Ramos (cell line): ENCODE measurements at regions not wholly inside any gene's neighbourhood (a gene's known extent, or its start where the extent isn't known, plus 50 kb on each side); places are given as distances from the start of the nearest gene placed in this dataset.

Experiments used
- in situ Hi-C: fragments of 300-500 bp; cut with MboI; formaldehyde crosslinking; loops from one replicate; pipeline ENCODE4 v1.14.3; 2022; ENCODE audit warnings: low sequenced_read_pairs; ENCODE audit not compliant: unreplicated experiment

DNA sequence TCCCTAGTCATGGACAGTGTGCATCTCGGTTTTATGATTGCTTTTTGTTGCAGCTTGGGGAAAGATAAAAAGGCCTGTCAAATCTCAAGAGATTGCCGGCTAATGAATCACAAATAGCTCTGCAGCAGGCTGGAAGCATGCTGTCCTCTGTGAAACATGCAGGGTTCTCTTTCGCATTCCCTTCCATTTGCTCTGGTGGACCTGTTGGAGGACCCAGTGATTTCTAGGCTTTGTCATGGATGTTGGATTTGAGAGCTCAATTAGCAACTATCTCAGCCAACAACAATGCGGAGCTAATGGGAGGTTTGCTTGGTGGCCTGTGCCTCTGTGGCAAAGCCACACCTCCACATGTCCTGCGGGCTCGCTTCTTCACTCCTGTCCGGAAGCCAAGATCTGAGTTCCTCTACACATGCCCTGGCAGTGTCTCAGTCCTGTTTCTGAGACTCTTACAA is 418.1 kb upstream of the ARGLU1 start:
- in situ Hi-C loops: no loop called here

DNA sequence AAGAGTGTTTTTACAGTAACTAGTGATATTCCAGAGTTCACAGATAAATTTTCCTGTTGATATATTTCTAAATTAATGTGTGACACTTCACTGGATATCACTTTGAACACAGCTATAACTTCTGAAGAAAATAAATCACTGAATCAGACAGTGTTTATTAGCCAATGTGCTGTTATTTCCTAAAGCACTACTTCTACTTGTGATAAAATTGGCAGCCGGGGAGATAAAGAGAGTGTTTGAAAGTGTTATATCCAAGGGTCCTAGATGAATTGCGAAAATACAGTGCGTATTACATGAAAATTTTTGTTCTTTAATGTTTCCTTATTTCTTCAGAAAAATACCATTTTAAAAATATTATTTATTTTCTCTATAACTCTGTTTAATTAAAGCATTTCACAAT is 417.5 kb upstream of the ARGLU1 start:
- in situ Hi-C loops: no loop called here

DNA sequence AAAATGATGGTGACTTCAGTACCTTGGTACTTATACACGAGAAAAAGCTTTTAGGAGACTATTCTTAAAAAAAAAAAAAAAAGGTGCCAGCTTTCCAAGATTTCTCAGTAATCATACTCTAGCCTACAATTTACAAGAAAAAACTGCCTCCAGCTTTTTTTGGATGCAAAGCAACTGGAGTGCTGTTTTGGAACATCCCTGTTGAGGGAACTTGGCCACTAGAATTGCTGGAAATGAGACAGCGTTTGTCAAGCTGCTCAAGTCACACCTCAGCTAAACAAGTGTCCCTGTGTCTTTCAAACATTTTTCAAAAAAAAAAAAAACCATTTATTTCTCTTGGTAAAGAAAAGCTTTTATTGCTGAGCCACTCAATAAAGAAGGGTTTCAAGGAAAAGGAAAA is 413.1 kb upstream of the ARGLU1 start:
- in situ Hi-C loops: no loop called here

- in situ Hi-C loops: no loop called here
These were observed 399.5 kb upstream of the ARGLU1 start for GRCh38 chr13:106967391-106967790.

GRCh38 chr13:106963151-106963550 is 395.2 kb upstream of the ARGLU1 start:
- in situ Hi-C loops: no loop called here

DNA sequence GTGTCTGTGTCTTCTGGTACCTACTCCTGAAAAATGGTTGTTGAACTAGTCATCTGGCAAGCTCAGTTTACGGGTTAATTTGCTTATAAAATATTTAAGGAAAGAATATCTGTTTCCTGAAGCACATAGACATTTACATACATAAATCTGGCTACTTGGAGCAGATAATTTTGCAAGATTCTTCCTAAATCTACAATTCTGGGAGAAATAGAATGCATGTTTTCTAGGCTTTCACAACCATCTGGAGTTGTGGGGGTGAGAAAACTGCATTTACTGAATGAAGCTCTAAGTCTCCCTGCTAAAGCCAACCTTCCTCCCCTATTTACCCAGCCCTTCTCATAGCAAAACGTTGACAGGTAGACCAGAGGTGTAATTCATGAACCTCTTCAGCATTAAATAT is 393.7 kb upstream of the ARGLU1 start:
- in situ Hi-C loops: no loop called here

DNA sequence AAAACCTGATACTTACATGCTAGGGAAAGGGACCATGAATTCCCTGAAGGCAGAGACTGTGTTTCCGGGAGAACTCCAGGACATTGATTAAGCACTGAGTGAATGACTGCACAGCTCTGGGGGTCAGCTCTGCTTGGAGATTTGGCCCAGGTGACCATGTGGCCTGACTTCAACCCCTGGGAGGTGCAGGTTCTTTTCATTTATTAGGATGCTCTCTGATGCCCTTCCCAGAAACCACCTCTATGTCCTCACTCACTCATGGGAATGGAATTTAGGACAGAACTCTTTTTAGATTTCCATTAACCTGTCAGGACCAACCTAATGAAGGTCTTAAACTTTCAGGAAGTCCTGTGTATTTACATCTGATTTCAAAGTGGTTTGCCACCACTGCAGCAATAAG is 393.3 kb upstream of the ARGLU1 start:
- in situ Hi-C loops: no loop called here

- in situ Hi-C loops: no loop called here
These were observed 390.7 kb upstream of the ARGLU1 start for GRCh38 chr13:106958621-106959048.

GRCh38 chr13:106942563-106942962 is 374.6 kb upstream of the ARGLU1 start:
- in situ Hi-C loops: no loop called here

GRCh38 chr13:106941779-106942178 is 373.8 kb upstream of the ARGLU1 start:
- in situ Hi-C loops: no loop called here

DNA sequence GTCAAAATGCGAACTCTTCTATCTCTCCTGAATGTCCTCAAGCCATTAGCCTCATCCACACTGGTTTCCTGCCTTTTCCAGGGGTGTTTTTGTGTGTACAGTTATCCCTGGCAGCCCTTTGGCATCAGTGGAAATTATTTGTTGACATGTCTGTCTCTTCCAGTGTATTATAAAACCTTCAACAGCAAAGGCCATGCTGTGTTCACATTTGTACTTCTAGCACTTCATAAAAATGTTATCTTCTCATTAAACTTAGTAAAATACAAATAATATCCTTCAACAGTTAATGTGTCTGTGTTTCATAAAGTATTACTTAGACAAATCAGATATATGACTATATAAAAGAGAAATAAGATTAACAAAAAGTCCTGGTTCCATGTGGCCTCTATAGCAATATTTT is 359.5 kb upstream of the ARGLU1 start:
- in situ Hi-C loops: no loop called here

DNA sequence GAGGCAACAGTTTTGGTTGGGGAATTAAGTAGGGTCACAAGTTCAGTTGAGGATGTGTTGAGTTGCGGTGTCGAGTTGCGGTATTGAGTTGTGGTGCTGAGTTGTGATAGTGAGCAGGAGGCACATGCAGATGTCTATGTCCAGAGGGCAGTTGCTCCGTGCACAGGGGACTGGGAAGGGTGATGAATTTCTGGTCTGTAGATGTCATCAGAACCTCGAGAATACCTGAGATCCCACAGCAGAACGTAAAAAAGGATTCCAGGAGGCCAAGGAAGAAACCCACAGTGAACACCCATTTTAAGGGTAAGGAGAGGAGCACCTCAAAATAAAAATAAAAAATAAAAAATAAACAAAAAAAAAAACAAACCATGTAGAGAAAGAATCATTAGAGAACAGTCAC is 354.4 kb upstream of the ARGLU1 start:
- in situ Hi-C loops: no loop called here

- in situ Hi-C loops: no loop called here
These were observed 351.7 kb upstream of the ARGLU1 start for GRCh38 chr13:106919638-106920037.

DNA sequence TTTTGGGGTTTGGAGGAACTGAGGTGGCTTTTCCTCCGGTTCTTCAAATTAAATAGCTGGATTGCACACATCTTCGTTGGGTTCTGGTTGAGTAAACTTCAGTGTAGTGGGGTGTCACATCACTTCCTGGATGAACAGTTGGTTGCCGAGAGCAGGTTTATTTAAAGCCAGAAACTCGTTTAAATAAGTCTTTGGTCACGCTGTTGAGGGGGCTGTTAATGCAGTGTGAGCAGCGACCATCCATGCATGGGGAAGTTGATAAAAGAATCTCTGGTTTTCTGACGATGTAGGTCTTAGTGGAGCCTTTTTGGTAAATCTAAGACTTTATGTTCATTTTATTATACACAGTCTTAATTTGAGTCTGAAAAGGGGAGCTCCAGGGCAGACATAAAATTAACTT is 351.2 kb upstream of the ARGLU1 start:
- in situ Hi-C loops: no loop called here

GRCh38 chr13:106918557-106918860 is 350.6 kb upstream of the ARGLU1 start:
- in situ Hi-C loops: no loop called here

GRCh38 chr13:106917673-106918556 is 350.0 kb upstream of the ARGLU1 start:
- in situ Hi-C loops: no loop called here

DNA sequence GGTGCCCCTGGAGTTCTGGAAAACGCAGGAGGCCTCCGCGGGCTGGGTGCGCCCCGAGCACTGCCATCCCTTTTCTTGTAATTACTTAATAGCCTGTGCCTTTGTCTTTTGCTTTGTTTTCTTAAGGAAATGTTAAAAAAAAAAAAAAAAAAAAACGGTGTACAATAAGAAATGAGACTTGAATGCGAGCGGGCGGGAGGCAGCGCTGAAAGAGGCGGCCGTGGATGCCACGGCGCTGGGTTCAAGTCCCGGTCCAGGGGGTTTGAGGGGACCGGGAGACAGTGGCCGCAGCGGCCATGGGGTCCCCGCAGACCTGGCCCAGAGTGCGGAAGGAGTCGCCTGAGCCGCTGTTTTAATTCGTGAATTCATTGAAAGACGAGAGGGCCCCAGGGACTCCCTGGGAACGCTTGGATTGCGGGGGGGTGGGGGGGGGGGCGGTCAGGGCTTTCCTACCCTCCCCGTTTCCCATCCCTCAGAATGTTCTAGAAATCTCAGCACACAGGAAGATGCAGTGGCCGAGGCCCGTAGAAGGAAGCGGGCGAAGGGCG is 349.2 kb upstream of the ARGLU1 start:
- in situ Hi-C loops: no loop called here

DNA sequence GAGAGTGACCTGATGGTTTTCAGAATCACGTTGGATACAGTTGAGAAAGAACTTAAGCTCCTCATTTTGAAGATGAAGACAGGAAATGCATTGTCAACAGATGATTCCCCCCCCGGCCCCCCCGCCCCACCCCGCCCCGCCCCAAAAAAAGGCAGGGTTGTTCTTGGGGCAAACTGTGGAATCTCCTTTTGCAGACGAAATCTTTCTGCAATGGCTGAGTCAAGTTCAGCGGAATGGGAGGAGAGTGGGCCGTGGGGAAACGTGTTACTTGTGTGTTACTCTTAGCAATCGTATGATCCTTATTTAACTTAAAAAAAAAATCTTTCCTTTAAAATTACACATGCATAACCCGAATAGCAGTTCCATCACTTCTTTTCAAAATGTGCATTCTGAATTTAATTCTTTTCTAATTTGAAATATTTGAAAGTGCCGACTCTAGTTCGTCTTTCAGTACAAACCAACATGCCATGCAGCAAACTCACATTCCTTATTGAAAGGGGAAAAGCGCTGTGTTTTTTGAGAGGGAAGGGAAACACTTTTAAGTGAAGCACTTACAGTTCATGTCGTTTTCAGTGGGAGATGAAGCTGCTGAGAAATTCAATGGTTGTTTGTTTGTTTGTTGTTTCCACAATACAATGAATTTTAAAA is 348.5 kb upstream of the ARGLU1 start:
- in situ Hi-C loops: no loop called here

DNA sequence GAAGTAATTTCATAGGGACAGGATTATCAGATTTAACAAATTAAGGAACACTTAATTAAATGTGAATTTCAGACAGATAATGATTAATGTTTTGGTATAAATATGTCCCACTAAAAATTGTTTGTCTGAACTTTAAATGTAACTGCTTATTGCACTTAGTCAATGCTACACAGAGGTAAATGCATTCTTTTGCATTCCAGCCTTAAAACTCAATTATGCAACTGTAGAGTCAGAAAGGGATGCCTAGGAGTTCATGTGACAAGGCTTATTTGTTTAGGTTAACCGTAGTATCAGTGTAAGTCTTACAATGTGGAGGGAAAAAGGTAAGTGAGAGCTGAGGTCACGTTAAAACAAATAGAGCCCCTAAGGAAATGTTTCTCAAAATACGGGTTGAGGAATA is 347.2 kb upstream of the ARGLU1 start:
- in situ Hi-C loops: no loop called here

GRCh38 chr13:106911627-106912026 is 343.7 kb upstream of the ARGLU1 start:
- in situ Hi-C loops: no loop called here

DNA sequence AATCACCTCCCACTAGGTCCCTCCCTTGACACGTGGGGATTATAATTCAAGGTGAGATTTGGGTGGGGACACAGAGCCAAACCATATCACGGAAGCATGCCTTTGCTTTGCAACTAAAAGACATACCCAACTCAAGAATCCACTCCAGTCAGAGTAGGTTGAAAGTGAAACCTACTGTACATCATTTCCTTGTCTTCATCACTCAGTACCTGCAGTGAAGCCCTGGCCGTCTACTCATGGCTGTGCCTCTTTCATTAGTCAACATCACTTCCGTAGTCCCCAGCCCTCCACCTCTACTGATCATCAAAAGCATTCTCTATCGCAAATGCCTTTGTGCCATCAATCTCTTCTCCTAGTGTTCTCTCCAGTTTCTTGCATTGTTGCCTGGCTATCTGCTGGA is 343.1 kb upstream of the ARGLU1 start:
- in situ Hi-C loops: no loop called here
